ENCODE measurements at regions not wholly inside any gene's neighbourhood (a gene's known extent, or its start where the extent isn't known, plus 50 kb on each side); places are given as distances from the start of the nearest gene placed in this dataset.
"Not testable (repeated sequence)": the region's sequence is repeated elsewhere in the genome, so short reads cannot be mapped to it uniquely, and the experiment has no call there.

- peak; percentile 81 to 84 for DNase-seq (ENCODE audit: low read depth in 2 of 2)
These were observed 226.1 kb downstream of the SHOX start for GRCh38 chrX:856566-857290.

- DNase-seq (ENCODE audit: low read depth in 2 of 2), result no peak
These were observed 222.7 kb downstream of the SHOX start for GRCh38 chrX:853304-853703.

- DNase-seq (ENCODE audit: low read depth in 2 of 2), result peak in 1 of 2 experiments; percentile 37
These were observed 219.9 kb downstream of the SHOX start for GRCh38 chrX:850471-850916.

GRCh38 chrX:848386-848785 lies 217.8 kb downstream of the SHOX start:
- DNase-seq (ENCODE audit: low read depth in 2 of 2), result no peak

- DNase-seq (ENCODE audit: low read depth in 2 of 2), result no peak
These were observed 212.7 kb downstream of the SHOX start for GRCh38 chrX:843306-843705.

- DNase-seq (ENCODE audit: low read depth in 2 of 2), result no peak
These were observed 210.0 kb downstream of the SHOX start for GRCh38 chrX:840556-840955.

GRCh38 chrX:838666-839065 lies 208.1 kb downstream of the SHOX start:
- DNase-seq (ENCODE audit: low read depth in 2 of 2), result not testable (repeated sequence)

- DNase-seq (ENCODE audit: low read depth in 2 of 2), result not testable (repeated sequence)
These were observed 205.3 kb downstream of the SHOX start for GRCh38 chrX:835857-836256.

- no peak for DNase-seq (ENCODE audit: low read depth in 2 of 2)
These were observed 199.9 kb downstream of the SHOX start for GRCh38 chrX:830532-830931.

GRCh38 chrX:829145-829544 lies 198.6 kb downstream of the SHOX start:
- DNase-seq (ENCODE audit: low read depth in 2 of 2), result no peak

- DNase-seq (ENCODE audit: low read depth in 2 of 2), result peak; percentile 27 to 33
These were observed 197.9 kb downstream of the SHOX start for GRCh38 chrX:828411-828959.

- DNase-seq (ENCODE audit: low read depth in 2 of 2), result no peak
These were observed 195.9 kb downstream of the SHOX start for GRCh38 chrX:826448-826847.

- DNase-seq (ENCODE audit: low read depth in 2 of 2), result peak; percentile 88 to 90
These were observed 195.4 kb downstream of the SHOX start for GRCh38 chrX:825991-826390.

GRCh38 chrX:823073-823472 lies 192.5 kb downstream of the SHOX start:
- not testable (repeated sequence) for DNase-seq (ENCODE audit: low read depth in 2 of 2)

- DNase-seq (ENCODE audit: low read depth in 2 of 2), result peak; percentile 49 to 53
These were observed 190.9 kb downstream of the SHOX start for GRCh38 chrX:821327-822107.

GRCh38 chrX:819684-820083 lies 189.1 kb downstream of the SHOX start:
- no peak for DNase-seq (ENCODE audit: low read depth in 2 of 2)

- no peak for DNase-seq (ENCODE audit: low read depth in 2 of 2)
These were observed 187.2 kb downstream of the SHOX start for GRCh38 chrX:817759-818300.

- DNase-seq (ENCODE audit: low read depth in 2 of 2), result not testable (repeated sequence)
These were observed 186.6 kb downstream of the SHOX start for GRCh38 chrX:817147-817546.

GRCh38 chrX:816411-816810 lies 185.8 kb downstream of the SHOX start:
- DNase-seq (ENCODE audit: low read depth in 2 of 2), result no peak

- no peak for DNase-seq (ENCODE audit: low read depth in 2 of 2)
These were observed 179.6 kb downstream of the SHOX start for GRCh38 chrX:810186-810585.

- no peak for DNase-seq (ENCODE audit: low read depth in 2 of 2)
These were observed 178.5 kb downstream of the SHOX start for GRCh38 chrX:809081-809480.

GRCh38 chrX:806586-806985 lies 176.0 kb downstream of the SHOX start:
- DNase-seq (ENCODE audit: low read depth in 2 of 2), result no peak

- no peak for DNase-seq (ENCODE audit: low read depth in 2 of 2)
These were observed 175.4 kb downstream of the SHOX start for GRCh38 chrX:805988-806387.
